ENCODE measurements at regions not wholly inside any gene's neighbourhood (a gene's known extent, or its start where the extent isn't known, plus 50 kb on each side); places are given as distances from the start of the nearest gene placed in this dataset.

DNA sequence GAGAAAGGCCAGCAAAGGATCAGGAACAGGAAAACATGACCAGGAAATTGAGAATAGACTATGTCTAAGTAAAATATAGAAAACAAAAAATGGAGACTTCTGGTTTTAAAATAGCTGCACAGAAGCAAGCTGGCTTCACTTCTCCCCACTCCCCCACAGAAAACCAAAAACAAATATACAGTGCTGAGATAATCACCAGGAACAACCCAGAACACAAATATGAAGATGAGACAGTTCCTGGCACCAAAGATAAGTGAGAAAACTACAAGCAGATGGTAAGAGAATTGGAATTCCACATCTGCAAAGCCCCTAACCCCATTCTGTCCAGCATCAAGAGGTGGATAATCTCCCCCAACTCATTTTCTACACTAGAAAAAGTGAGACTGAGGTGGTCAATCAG, 397.7 kb downstream of the SUCLA2 start:
- H2BK15ac ChIP-seq (ENCODE audit: low read depth, low read length), result no peak overlapping the region
- no peak overlapping the region for H3K4ac ChIP-seq (ENCODE audit: low read depth, low read length)
- H2BK20ac ChIP-seq (ENCODE audit: low read depth, low read length), result no peak overlapping the region
- no peaks in the 10 kb centered on the region for H3K27me3 ChIP-seq (ENCODE audit: control insufficient read depth, insufficient read depth, low read length)
- H4K91ac ChIP-seq (ENCODE audit: insufficient read depth, low read depth, low read length), result no peak overlapping the region
- intact Hi-C loops (cut with micrococcal nuclease), result loop anchor here (10.0 kb wide), 1 partner anchor 171 kb away; no protein-coding TSS in a partner anchor
- H2BK5ac ChIP-seq (ENCODE audit: low read depth, low read length, poor library complexity, severe bottlenecking), result no peak overlapping the region
- no peak overlapping the region for H2AK9ac ChIP-seq (replicated peaks; ENCODE audit: low read depth, low read length, poor library complexity)
- no peak overlapping the region for H3K9ac ChIP-seq (ENCODE audit: low read depth, low read length)
- no peak overlapping the region for H4K8ac ChIP-seq (ENCODE audit: low read depth in 2 of 2, low read length in 2 of 2)
- H3K4me2 ChIP-seq (ENCODE audit: low read depth, low read length), result no peak overlapping the region
- no peaks in the 10 kb centered on the region for H3K79me1 ChIP-seq (ENCODE audit: low read depth in 1 of 2, low read length in 2 of 2)
- no peaks in the 10 kb centered on the region for H3K9me1 ChIP-seq (ENCODE audit: insufficient read depth, low read length)
- TF ChIP-seq BHLHE40 (IDR thresholded peaks at IDR 0.05; ENCODE audit: low read depth, low read length), result no peak
- TF ChIP-seq, protein P1, sequence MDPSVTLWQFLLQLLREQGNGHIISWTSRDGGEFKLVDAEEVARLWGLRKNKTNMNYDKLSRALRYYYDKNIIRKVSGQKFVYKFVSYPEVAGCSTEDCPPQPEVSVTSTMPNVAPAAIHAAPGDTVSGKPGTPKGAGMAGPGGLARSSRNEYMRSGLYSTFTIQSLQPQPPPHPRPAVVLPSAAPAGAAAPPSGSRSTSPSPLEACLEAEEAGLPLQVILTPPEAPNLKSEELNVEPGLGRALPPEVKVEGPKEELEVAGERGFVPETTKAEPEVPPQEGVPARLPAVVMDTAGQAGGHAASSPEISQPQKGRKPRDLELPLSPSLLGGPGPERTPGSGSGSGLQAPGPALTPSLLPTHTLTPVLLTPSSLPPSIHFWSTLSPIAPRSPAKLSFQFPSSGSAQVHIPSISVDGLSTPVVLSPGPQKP (IDR thresholded peaks at IDR 0.05; ENCODE audit: borderline replicate concordance, low read depth, low read length), result no peak
- TF ChIP-seq NFE2L2 (IDR thresholded peaks at IDR 0.05; ENCODE audit: low read depth, low read length), result no peak
- TF ChIP-seq CEBPB (IDR thresholded peaks at IDR 0.05; ENCODE audit: low read depth, low read length), result no peak
- H3K9me3 ChIP-seq (ENCODE audit: control insufficient read depth, insufficient read depth, low read length), result no peaks in the 10 kb centered on the region
- no TSS peak for BruUV-seq (replicated peaks)
- ChIA-PET CTCF (no interaction called here), POLR2A (ENCODE audit: unreplicated experiment) (no interaction called here)
- no peaks in the 10 kb centered on the region for H4K20me1 ChIP-seq (ENCODE audit: insufficient read depth, low read length)
- H3K4me3 ChIP-seq (ENCODE audit: insufficient read depth, low read depth, low read length), result no peak overlapping the region
- no peak overlapping the region for H2AFZ ChIP-seq (replicated peaks; ENCODE audit: low read length, poor library complexity)
- H2BK120ac ChIP-seq (ENCODE audit: low read depth, low read length), result no peak overlapping the region
- no peaks in the 10 kb centered on the region for H3K36me3 ChIP-seq (ENCODE audit: control insufficient read depth, insufficient read depth, low read length)
- H3K14ac ChIP-seq (replicated peaks; ENCODE audit: low read depth, low read length), result no peak overlapping the region; the same call in 1 of the 2 replicates
- no peak overlapping the region for H3K27ac ChIP-seq (ENCODE audit: insufficient read depth, low read length)
- no peak overlapping the region for H3K23ac ChIP-seq (ENCODE audit: low read depth, low read length)
- dilution Hi-C loops (cut with HindIII; ENCODE audit: low sequenced_read_pairs, unreplicated experiment), result no loop called here
- no peak overlapping the region for H2AK5ac ChIP-seq (ENCODE audit: low read depth, low read length)
- DNase-seq (peak; percentile 16), ATAC-seq (ENCODE audit: low read depth) (no peak)
- H3K56ac ChIP-seq (ENCODE audit: extremely low read depth, insufficient read depth, low read length), result no peak overlapping the region
- H3K4me1 ChIP-seq (ENCODE audit: control insufficient read depth, insufficient read depth, low read length), result no peaks in the 10 kb centered on the region; the same call in 1 of the 2 replicates
- in situ Hi-C loops (cut with MboI; ENCODE audit: low sequenced_read_pairs), result no loop called here
- H3K18ac ChIP-seq (ENCODE audit: low read depth, low read length), result no peak overlapping the region
- H4K5ac ChIP-seq (ENCODE audit: low read depth, low read length), result no peak overlapping the region
